ENCODE measurements at regions not wholly inside any gene's neighbourhood (a gene's known extent, or its start where the extent isn't known, plus 50 kb on each side); places are given as distances from the start of the nearest gene placed in this dataset.

GRCh38 chr16:75919664-75920063 is 193.4 kb upstream of the CPHXL start:
- no peak overlapping the region for H3K4me3 ChIP-seq
- ChIA-PET CTCF (no interaction called here), POLR2A (no interaction called here)
- TF ChIP-seq RCOR1 (IDR thresholded peaks at IDR 0.05; ENCODE audit: low read depth, low read length) (no peak), HDAC2 (IDR thresholded peaks at IDR 0.05) (no peak), FOSB (CRISPR knock-in tag; IDR thresholded peaks at IDR 0.05) (no peak), REST (IDR thresholded peaks at IDR 0.05) (no peak), ZNF302 (CRISPR knock-in tag; IDR thresholded peaks at IDR 0.05) (no peak), EHF (CRISPR knock-in tag; IDR thresholded peaks at IDR 0.05) (no peak), PHF8 (IDR thresholded peaks at IDR 0.05; ENCODE audit: borderline replicate concordance, low read depth) (no peak), MAFK (IDR thresholded peaks at IDR 0.05; ENCODE audit: partially characterized antibody) (no peak), MAX (IDR thresholded peaks at IDR 0.05) (no peak), E2F6 (IDR thresholded peaks at IDR 0.05; ENCODE audit: borderline replicate concordance, low read depth) (no peak), HOXB13 (CRISPR knock-in tag; IDR thresholded peaks at IDR 0.05; ENCODE audit: low read depth) (no peak), KDM1A (IDR thresholded peaks at IDR 0.05; ENCODE audit: low read depth) (no peak), RFX5 (IDR thresholded peaks at IDR 0.05) (no peak), ZSCAN20 (CRISPR knock-in tag; IDR thresholded peaks at IDR 0.05) (no peak), KDM5A (IDR thresholded peaks at IDR 0.05) (no peak)
- H3K27ac ChIP-seq, result no peak overlapping the region
- DNase-seq (ENCODE audit: low read depth in 1 of 2, low spot score in 1 of 2) (no peak), FAIRE-seq (no peak), ATAC-seq (no peak)
- no peak overlapping the region for H3K4me2 ChIP-seq
- WGBS (ENCODE audit: missing lambda C conversion rate), result 28% methylated on average over 5 of the region's 5 CpGs
- no peaks in the 10 kb centered on the region for H3K9me3 ChIP-seq
- H3K4me1 ChIP-seq, result no peaks in the 10 kb centered on the region

- no peaks in the 10 kb centered on the region for H3K9me3 ChIP-seq
- 11% methylated on average over 1 of the region's 2 CpGs for WGBS (ENCODE audit: missing lambda C conversion rate)
- CTCF ChIA-PET, result no interaction called here
- FAIRE-seq (no peak), ATAC-seq (no peak), DNase-seq (ENCODE audit: low read depth in 1 of 2, low spot score in 1 of 2) (no peak)
- H3K4me3 ChIP-seq, result no peak overlapping the region
- H3K4me1 ChIP-seq, result no peaks in the 10 kb centered on the region
- TF ChIP-seq ZFP36 (IDR thresholded peaks at IDR 0.05; ENCODE audit: borderline replicate concordance, partially characterized antibody) (no peak), ATOH8 (CRISPR knock-in tag; IDR thresholded peaks at IDR 0.05; ENCODE audit: low read depth) (no peak), RCOR1 (IDR thresholded peaks at IDR 0.05; ENCODE audit: low read depth, low read length) (no peak), POLR2AphosphoS2 (conservative IDR thresholded peaks at IDR 0.05; ENCODE audit: low read length) (no peak), CEBPB (IDR thresholded peaks at IDR 0.05) (no peak), PBX3 (IDR thresholded peaks at IDR 0.05) (no peak), RFX5 (IDR thresholded peaks at IDR 0.05) (no peak), CHD4 (IDR thresholded peaks at IDR 0.05; ENCODE audit: borderline replicate concordance) (no peak), RAD21 (conservative IDR thresholded peaks at IDR 0.05 in 1 of 2, IDR thresholded peaks at IDR 0.05 in 1 of 2) (no peak), EP300 (IDR thresholded peaks at IDR 0.05) (no peak), TFCP2L1 (CRISPR knock-in tag; IDR thresholded peaks at IDR 0.05) (no peak), SMC3 (IDR thresholded peaks at IDR 0.05) (no peak), HMGXB4 (CRISPR knock-in tag; IDR thresholded peaks at IDR 0.05; ENCODE audit: borderline replicate concordance) (no peak), RNF2 (IDR thresholded peaks at IDR 0.05; ENCODE audit: borderline replicate concordance, low read depth) (no peak)
- no peak overlapping the region for H3K4me2 ChIP-seq
- POLR2A ChIA-PET, result no interaction called here
- no peak overlapping the region for H3K27ac ChIP-seq
Observed at GRCh38 chr16:75921281-75921680, 195.0 kb upstream of the CPHXL start.
